Stimulated activated CD8-positive, alpha-beta memory T cell treated with anti-CD3 and anti-CD28 coated beads, Interleukin-12 subunit alpha, Interleukin-12 subunit beta, amount 100 ng/mL, for 24 hours (primary cell): ENCODE measurements at regions not wholly inside any gene's neighbourhood (a gene's known extent, or its start where the extent isn't known, plus 50 kb on each side); places are given as distances from the start of the nearest gene placed in this dataset.

Source experiments
- DNase-seq: peaks from one replicate; pipeline ENCODE4 v3.0.0-alpha.2; 2020; ENCODE audit errors: extremely low read depth

- DNase-seq, result no peak
Measured at GRCh38 chr1:221303623-221304022, 424.4 kb downstream of the HLX start.

DNA sequence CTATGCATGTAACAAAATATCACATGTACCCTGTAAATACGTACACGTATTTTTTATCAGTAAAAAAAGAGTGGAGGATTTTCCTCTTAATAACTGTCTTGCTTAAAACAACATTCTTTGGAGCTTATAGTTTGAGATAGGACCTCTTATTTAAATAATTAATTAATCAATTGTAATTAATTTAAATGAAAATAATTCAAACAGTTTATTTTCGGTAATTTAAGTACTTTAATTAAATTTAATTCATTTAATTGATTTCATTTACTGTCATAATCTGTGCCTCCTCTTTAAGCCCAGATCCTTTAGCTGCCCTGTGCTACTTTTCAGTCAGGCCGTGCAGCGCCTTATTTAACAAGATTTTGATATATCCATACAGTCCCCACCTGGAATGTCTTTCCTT lies 427.0 kb downstream of the HLX start:
- DNase-seq, result no peak

DNA sequence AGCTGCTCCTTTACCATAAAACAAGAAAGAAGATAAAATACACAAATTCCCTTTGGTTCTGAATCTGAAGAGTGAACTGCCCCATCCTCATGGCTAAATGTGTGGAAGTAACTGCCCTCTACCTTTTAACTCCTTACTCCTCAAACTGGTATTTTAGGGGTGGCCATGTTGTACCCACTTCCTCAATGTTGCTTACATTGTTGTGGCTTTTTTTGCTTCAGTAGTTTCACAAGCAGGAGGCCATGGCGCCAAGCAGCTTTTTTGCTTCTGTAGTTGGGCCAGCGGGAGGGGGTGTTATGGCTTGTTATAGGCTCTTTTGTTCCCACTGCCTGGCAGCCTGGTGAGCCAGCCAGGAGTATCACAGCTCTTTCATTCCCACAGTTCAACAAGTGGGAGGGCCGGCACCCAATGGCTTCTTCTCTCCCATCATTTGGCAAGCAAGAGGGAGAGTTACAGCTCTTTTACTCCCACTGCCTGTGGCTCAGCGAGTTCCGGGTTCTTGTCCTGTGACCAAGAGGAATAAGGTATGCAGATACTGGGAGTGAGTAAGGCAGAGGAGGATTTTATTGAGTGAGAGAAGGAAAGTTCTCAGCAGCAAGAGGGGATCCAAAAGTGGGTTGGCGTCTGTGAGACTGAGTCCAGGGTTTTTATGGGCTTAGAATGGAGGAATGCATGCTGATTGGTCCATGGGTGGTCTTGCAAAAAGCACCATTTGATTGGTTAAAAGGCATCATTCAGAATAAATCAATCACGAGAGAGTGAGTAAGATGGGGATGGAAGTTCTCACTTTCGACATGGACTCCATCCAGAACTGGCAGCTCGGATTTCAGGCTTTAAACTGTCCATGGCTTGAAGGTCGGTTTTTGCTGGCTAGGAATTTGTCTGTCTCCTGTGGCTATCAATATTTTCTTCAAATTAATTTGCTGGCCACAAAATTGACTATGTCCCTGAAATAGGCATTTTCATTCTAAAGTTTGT lies 429.6 kb downstream of the HLX start:
- DNase-seq, result no peak

DNA sequence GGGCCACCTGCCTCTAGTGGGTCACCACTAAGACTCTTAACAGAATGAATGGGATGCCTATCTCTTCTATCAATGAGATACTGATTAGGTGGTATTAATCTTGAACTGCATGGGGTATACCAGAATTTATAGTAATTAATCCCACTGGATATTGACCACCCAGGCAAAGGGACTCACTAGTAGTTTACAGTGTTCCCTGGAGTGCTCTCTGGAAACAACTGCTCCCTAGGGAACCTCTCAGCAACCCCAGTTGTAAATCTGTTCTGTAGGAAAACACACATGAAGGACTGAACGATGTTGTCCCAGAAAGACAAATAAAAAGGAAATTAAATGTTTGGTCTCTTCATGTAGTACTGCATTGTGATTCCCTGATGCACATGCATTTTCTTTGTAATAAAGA lies 430.5 kb downstream of the HLX start:
- DNase-seq, result no peak

GRCh38 chr1:221310180-221310579 lies 430.9 kb downstream of the HLX start:
- no peak for DNase-seq

DNA sequence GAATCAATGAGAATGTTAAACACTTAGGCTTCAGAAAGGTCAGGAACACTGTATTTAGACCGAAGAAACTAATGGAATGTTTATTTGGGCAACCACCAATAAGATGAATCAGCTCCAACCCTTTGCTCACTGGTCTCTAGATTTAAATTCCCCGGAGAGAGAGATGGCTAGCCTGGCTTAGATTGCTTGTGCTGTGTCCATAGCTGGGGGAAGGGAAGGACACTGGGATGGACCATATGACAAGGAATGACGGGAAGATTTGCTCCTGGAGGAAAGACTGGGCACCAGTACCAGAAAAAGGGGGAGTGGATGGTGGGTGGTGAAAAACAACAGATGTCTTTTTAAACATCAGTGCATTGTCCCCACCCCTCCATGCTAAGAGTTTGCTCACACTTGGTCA lies 426.6 kb downstream of the DUSP10 start:
- no peak for DNase-seq

DNA sequence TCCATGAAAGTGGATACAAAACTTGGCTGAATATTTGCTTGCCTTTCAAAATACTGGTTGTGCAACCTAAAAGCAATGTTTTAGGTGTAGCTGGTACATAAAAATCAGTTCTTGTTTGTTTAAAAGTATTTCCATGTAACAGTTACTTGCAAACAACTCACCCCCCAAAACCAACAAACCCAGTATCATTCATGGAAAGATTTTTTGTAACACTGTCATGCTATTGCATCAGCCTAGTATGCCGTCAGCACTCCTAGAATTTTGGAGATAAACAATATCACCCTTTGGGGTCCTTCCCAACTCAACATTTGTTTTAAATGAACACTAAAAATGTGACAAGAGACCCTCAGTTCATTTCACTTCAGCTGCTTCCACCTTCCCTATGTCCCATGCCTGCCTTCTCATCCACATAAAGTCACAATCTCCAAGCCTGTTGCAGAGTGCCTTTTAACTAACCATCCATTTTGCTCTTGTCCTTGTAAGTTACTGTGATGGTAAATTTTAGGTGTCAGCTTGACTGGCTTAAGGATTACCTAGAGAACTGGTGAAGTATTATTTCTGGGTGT lies 425.3 kb downstream of the DUSP10 start:
- DNase-seq, result no peak

DNA sequence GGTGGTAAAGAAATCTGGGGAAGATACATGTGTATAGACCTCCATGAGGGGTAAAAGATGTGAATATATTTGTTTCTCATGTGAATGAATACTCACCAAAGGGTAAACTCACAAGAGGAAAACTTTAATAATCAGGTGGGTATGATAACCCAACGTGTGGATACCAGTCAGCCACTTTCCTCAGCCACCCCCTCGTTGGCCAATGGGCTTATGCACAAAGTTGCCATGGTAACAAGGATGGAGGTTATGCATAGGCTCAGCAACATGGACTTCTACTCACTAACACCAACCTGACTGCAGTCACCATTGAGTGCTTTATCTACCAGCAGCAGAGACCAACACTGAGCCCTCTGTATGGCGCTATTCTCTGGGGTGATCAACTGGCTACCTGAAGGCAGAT lies 424.4 kb downstream of the DUSP10 start:
- no peak for DNase-seq

GRCh38 chr1:221327954-221328353 lies 413.9 kb downstream of the DUSP10 start:
- DNase-seq, result no peak

DNA sequence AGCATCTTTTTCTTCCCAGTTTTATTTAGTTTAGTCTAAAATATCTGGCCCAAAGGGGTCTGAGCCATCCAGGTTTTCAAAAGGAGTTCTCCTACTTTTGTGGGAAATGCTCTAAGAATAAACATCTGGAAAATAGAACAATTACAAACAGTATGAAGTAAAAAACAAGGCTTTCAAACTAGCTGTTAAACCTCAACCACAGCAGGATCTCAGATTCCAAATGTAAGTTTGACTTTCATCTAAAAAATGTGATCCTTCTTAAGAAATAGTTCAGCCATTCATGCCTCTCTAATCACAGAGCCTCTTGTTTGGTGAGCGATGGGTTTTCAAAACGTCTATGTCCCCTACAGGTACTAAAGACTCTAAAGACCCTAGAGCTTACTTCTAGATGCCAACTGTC lies 413.5 kb downstream of the DUSP10 start:
- no peak for DNase-seq

DNA sequence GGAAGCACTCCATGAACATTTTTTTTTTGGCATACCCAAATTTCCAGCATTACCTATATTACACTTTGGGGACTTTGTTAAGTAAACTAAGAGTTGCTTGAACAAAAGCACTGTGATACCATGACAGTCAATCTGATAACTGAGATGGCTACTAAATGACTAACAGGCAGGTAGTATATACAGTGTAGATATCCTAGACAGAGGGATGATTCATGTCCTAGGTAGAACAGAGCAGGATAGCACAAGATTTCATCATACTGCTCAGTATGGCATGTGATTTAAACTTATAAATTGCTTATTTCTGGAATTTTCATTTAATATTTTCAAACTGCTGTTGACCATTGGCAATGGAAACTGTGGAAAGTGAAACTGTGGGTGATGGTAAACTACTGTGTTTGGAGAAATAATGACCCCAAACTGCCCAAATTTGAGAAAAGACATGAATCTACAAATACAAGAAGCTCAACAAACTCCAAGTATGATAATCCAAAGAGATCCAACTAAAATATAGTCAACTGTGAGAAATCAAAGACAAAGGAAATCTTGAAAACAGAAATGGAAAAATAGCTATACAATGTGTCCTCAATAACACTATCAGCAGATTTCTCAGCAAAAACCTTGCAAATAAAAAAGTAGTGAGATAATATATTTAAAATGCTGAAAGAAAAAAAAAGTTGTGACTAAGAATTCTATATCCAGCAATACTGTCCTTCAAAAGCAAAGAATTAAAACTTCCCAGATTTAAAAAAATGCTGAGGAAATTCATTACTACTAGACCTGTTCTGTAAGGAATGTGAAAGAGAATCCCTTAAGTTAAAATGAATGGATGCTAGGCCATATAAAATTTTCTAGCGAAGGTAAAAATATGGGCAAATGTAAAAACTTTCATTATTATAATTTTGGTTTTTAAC lies 410.4 kb downstream of the DUSP10 start:
- no peak for DNase-seq

GRCh38 chr1:221334062-221334461 lies 407.8 kb downstream of the DUSP10 start:
- DNase-seq, result no peak

GRCh38 chr1:221335161-221336101 lies 406.5 kb downstream of the DUSP10 start:
- no peak for DNase-seq

GRCh38 chr1:221336126-221336525 lies 405.8 kb downstream of the DUSP10 start:
- DNase-seq, result no peak

DNA sequence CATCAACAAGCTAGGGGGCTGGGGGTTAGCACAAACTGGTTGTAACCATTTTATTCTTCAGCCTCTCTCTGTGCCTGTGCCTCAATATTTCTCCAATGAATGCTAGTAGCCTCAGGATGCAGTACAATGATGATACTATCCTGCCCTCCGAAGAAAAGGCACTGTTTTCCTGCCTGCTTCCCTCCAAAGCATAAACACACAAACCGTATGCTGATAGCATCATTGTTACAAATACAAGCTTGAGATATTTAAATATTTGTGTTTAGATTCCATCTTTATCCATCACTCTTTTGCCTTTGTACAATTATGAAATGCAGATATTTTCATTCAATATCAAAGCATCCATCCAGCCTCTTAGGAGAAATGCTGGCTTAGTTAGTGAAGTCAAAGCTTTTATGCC lies 404.8 kb downstream of the DUSP10 start:
- DNase-seq, result no peak

DNA sequence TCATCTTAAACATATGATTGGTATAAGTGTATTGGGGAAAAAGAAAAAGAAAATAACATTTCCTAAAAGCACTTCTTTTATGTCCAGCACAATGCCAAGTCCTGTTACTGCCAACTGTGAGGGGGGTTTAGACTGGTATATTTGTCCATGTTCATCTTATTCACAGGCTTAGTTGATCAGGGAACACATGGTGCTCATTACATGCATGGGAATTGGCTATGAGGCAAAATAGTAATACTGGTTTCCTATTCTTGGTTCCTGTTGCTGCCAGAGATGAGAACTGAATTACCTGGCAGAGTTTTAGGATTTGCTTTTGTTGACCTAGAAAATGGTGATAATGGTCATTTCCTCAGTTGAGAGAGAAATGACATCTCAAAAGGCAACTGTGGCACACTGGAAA lies 398.8 kb downstream of the DUSP10 start:
- no peak for DNase-seq

GRCh38 chr1:221343607-221344006 lies 398.3 kb downstream of the DUSP10 start:
- DNase-seq, result no peak

GRCh38 chr1:221344693-221345092 lies 397.2 kb downstream of the DUSP10 start:
- DNase-seq, result no peak

- no peak for DNase-seq
Measured at GRCh38 chr1:221347706-221348105, 394.2 kb downstream of the DUSP10 start.

GRCh38 chr1:221350091-221350490 lies 391.8 kb downstream of the DUSP10 start:
- no peak for DNase-seq

DNA sequence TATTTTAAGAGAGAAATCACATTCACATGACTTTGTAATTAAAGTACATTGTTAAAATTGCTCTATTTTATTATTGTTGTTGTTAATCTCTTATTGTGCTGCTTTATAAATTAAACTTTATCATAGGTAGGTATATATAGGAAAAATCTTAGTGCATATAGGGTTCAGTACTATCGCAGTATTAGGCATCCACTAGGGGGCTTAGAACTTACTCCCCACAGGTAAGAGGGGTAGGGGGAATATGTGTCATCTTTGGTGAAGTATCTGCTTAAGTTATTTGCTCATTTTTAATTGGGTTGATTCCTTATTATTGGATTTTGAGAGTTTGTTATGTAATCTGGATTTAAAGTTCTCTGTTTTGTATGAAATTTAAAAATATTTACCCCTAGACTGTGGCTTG lies 385.2 kb downstream of the DUSP10 start:
- DNase-seq, result no peak
